Activated CD8-positive, alpha-beta memory T cell treated with anti-CD3 and anti-CD28 coated beads for 1 hour (primary cell): ENCODE measurements at regions not wholly inside any gene's neighbourhood (a gene's known extent, or its start where the extent isn't known, plus 50 kb on each side); places are given as distances from the start of the nearest gene placed in this dataset.

Experiments used
- DNase-seq, 2 donors: peaks; one replicate each; pipeline ENCODE4 v3.0.0-alpha.2; 2020; ENCODE audit warnings: low read depth in 1 of 2; ENCODE audit errors: extremely low read depth in 1 of 2

GRCh38 chr16:7021653-7022275 is 310.9 kb upstream of the RBFOX1 start:
- DNase-seq: no peak

DNA sequence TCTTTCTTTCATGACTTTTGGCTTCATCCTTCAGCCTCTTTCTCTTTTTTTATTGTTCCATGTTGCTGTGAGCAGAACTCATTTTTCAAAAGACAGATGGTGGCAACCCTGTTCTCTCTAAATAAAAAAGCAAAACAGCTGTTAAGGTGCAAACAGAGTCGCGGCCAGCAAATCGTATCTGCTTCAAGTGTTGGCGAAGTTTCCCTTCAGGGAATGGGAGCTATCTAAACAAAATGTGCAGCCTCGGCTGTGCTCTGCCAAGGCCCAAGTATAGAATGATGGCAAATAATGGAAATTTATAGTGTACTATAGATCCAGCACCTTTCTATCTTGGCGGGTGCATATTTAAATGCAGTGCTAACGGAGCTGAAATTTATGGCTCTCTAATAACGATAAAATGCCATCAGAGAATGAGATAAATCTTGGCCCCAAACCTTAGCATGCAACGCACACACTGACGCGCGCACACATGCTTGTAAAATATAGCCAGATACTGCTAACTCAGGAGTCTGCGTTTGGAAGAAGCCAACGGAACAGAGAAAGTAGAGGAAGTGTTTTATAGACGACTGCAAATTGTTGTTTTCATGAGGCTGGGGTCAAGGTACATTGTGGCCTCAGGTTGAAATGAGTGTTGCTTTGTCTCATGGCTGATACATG is 315.5 kb upstream of the RBFOX1 start:
- DNase-seq: no peak

DNA sequence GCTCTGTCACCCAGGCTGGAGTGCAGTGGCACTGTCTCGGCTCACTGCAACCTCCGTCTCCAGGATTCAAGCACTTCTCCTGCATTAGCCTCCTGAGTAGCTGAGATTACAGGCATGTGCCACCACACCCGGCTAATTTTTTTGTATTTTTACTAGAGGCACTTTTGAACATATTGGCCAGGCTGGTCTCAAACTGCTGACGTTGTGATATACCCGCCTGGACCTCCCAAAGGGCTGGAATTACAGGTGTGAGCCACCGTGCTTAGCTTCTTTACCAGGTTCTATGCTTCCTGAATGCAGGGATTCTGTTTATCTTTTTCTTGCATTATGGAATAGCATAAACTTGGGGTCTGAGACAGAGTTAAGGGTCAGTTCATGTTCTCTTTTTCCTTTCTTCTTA is 317.9 kb upstream of the RBFOX1 start:
- no peak for DNase-seq

- no peak for DNase-seq
Observed at GRCh38 chr16:7013990-7014389, 318.7 kb upstream of the RBFOX1 start.

DNA sequence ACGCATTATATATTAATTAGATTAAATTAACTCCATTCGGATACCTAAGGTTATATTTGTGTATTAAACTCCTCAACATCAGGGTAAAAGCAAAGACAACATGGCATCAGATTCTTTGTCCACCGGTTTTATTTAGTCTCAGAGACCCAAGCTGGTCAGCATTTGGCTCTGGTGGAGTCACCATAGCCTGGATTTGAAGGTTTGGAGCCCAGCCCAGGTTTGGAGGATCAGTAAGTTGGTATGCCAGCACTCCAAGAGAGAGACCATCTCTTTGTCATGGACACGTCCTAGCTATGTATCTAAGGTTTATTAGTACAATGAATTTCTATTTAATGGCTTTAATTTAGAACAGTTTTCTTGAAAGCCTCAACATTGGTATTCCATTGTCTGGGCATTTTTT is 328.4 kb upstream of the RBFOX1 start:
- no peak for DNase-seq

GRCh38 chr16:6993544-6993943 is 339.1 kb upstream of the RBFOX1 start:
- no peak for DNase-seq

DNA sequence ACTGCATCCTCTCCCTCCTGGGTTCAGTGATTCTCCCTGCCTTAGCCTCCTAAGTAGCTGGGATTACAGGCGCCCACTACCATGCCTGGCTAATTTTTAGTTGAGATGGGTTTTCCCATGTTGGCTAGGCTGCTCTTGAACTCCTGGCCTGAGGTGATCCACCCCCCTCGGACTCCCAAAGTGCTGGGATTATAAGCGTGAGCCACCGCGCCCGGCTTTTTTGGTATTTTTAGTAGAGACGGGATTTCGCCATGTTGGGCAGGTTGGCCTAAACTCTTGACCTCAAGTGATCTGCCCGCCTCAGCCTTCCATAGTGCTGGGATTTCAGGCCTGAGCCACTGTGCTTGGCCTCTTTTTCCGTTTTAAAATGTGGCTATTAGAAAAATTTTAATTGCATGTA is 343.8 kb upstream of the RBFOX1 start:
- DNase-seq: no peak

DNA sequence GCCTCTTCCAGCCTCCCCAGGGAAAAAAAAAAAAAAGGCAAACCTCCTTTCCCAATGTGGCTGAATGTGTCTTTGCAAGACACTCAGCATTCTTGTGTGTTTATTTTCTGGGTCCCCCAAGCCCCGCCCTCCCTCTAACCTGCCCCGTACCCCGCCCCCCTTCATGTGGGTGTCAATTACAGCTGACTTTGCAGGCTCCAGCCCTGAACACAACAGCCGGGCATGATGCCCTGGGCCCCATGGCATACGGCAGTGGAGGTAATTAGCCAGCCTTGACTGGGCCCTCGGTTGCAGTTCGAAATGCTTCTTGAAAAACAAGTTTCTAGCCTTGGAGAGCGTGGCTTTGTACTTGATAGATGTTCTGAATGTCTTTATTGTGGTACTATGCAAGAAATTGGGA is 354.7 kb upstream of the RBFOX1 start:
- DNase-seq: no peak

- DNase-seq: no peak
Observed at GRCh38 chr16:6977291-6977690, 355.4 kb upstream of the RBFOX1 start.

GRCh38 chr16:6976716-6977115 is 355.9 kb upstream of the RBFOX1 start:
- DNase-seq: no peak

- no peak for DNase-seq
Observed at GRCh38 chr16:6970171-6970857, 362.3 kb upstream of the RBFOX1 start.

- no peak for DNase-seq
Observed at GRCh38 chr16:6969594-6969993, 363.1 kb upstream of the RBFOX1 start.

DNA sequence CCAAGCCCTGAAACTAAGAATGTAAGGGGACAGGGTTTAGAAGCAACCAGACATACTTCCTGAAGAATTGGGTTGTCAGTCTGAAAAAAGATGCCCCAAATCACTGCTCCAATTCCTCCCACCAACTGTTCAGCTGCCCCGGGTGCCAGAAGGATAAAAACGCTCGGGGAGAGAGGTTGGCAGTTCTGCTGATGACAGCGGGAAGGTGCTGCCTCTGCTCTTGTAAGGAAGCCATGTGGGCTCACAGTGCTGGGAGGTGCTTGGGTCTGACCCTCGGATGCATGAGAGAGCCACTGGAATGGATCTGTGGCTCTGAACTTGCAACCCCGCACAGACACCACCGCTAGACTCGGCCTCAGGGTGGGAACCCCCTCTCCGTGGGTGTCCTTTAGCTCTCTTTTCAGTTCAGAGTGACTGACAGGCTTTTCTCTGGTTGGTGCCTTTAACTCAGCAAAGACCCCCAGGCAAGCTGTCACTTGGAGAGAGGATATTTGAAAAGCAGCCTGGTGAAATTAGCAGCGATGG is 364.8 kb upstream of the RBFOX1 start:
- no peak for DNase-seq

- DNase-seq: no peak
Observed at GRCh38 chr16:6966925-6967324, 365.7 kb upstream of the RBFOX1 start.

DNA sequence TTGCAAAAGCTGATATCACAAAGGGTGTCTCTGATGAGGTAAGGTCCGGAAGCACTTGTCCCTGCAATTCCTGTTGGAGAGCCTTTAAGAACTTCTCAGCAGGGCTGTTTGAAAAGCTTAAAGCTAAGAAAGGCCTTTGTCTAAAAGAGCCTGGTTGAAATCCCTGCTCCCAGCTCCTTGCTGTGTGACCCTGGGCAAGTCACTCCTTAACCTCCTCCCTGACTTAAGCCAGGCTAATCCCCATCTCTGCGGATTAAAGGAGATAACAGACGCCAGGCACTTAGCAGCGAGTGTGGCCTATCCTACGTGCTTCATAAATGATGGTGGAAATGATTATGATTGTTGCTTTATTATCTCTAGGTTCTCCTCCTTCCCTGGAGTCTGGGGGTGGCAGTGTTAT is 368.0 kb upstream of the RBFOX1 start:
- DNase-seq: no peak

- no peak for DNase-seq
Observed at GRCh38 chr16:6961704-6962103, 370.9 kb upstream of the RBFOX1 start.

DNA sequence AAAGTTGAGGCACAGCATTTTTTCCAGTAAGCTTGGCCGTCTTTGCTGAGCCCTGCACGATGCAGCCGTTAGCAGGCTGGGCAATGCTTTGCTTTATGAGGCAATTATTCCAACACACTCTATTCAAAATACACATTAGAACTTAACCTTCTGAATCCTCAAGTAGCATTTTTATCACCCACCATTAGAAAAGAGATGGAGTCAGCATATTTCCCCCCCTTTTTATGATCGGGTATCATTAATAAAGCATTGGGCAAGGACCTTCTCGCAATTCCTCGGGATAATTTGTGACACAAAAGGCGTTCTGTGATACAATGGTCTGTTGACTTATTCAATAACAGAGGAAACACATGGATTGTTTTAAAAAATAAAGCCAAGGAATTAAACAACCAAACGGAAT is 374.5 kb upstream of the RBFOX1 start:
- no peak for DNase-seq

DNA sequence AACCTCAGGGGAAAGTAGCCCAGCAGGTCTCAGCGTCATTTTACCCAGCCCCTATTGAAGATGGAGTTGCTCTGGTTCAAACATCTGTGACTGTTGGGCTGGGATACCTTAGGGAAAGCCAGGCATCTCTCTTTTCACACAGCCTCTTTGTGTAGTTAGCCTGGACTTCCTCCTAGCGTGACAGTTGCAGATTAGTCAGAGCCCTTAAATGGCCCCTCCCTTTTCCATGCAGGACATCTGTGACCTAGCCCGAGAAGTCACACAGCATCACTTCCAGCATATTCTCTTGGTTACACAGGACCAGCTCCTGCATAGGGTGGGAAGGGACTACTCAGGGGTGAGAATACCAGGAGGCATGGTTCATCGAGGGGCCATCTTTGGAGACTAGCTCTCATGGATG is 375.0 kb upstream of the RBFOX1 start:
- DNase-seq: no peak

DNA sequence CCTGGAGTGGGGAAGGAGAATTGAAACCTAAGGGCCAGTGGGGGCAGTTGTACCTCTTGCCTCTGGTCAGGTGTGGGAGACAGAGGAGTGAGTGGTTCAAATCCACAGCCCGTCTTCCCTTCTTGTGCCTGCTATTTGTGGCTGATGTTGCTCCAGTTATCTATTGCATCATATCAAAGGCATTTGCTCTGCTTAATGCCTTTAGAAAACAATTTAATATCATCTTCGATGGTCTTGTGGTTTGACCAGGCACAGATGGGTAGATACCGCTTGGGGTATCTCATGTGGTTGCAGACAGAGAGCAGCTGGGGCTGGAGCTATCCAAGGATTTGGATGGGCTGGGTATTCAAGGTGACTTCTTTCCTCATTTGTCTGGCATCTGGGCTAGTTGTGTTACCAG is 376.1 kb upstream of the RBFOX1 start:
- DNase-seq: no peak

- DNase-seq: no peak
Observed at GRCh38 chr16:6955303-6955702, 377.3 kb upstream of the RBFOX1 start.

- no peak for DNase-seq
Observed at GRCh38 chr16:6949240-6949639, 383.4 kb upstream of the RBFOX1 start.

DNA sequence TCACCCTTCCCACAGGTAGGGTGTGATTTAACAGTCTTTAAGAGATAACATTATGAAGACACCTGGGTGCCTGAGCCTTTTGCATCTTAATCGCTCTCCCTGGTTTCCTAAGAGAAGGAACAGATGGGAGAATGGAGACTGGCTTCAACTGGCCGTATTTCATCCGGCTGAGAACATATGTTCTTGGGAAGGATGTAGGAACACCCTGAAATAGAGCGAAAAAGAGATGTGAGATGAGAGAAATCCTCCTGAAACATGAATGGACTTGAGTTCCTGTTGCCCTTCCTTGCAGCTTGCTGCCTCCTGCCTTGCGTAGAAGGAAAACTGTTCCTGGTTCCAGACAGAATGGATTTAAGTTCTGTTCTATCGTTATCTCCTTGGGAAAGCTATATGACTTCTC is 385.4 kb upstream of the RBFOX1 start:
- DNase-seq: no peak
